Loucy (cell line): ENCODE measurements at regions not wholly inside any gene's neighbourhood (a gene's known extent, or its start where the extent isn't known, plus 50 kb on each side); places are given as distances from the start of the nearest gene placed in this dataset.

Source experiments
- EZH2phosphoT487 ChIP-seq: fragments of 200-600 bp; IDR thresholded peaks from 2 replicates; pipeline ENCODE4 v1.6.1; 2018; ENCODE audit warnings: antibody characterized with exemption, mild to moderate bottlenecking, moderate library complexity, borderline replicate concordance
- TF ChIP-seq, protein P1 (sequence below): fragments of 200-600 bp; sonication (generic); conservative IDR thresholded peaks from 2 replicates; pipeline ENCODE4 v1.5.1; 2014; ENCODE audit warnings: mild to moderate bottlenecking, antibody characterized with exemption, low read length

DNA sequence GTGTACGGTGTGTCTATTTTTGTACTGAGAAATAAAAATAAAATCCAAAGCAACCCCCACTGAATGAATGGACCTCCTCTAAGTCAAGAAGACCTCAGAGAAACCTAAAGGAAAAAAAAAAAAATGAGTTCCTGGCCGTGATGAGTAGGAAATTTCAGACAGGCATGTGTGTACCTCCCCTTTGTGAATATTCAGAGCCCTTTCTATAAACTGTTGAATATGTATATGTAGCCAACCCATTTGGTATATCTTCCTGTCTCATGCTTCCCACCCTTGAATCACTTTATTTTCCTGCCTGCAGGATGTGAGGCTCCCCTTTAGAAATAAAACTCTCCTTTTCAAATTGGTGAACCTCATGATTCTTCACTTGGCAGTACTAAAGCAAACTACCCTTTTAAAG is 887.8 kb upstream of the NCAM2 start:
- TF ChIP-seq, protein P1, sequence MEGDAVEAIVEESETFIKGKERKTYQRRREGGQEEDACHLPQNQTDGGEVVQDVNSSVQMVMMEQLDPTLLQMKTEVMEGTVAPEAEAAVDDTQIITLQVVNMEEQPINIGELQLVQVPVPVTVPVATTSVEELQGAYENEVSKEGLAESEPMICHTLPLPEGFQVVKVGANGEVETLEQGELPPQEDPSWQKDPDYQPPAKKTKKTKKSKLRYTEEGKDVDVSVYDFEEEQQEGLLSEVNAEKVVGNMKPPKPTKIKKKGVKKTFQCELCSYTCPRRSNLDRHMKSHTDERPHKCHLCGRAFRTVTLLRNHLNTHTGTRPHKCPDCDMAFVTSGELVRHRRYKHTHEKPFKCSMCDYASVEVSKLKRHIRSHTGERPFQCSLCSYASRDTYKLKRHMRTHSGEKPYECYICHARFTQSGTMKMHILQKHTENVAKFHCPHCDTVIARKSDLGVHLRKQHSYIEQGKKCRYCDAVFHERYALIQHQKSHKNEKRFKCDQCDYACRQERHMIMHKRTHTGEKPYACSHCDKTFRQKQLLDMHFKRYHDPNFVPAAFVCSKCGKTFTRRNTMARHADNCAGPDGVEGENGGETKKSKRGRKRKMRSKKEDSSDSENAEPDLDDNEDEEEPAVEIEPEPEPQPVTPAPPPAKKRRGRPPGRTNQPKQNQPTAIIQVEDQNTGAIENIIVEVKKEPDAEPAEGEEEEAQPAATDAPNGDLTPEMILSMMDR, result no peak
- no peak for TF ChIP-seq EZH2phosphoT487
